SIG-M5 treated with dmso at 0.1 percent for 504 hours (cell line): ENCODE measurements at regions not wholly inside any gene's neighbourhood (a gene's known extent, or its start where the extent isn't known, plus 50 kb on each side); places are given as distances from the start of the nearest gene placed in this dataset.

Experiments used
- DNase-seq: peaks from one replicate; lab custom pipeline; 2025; ENCODE audit not compliant: unreplicated experiment; lab: John Stamatoyannopoulos, UW

DNA sequence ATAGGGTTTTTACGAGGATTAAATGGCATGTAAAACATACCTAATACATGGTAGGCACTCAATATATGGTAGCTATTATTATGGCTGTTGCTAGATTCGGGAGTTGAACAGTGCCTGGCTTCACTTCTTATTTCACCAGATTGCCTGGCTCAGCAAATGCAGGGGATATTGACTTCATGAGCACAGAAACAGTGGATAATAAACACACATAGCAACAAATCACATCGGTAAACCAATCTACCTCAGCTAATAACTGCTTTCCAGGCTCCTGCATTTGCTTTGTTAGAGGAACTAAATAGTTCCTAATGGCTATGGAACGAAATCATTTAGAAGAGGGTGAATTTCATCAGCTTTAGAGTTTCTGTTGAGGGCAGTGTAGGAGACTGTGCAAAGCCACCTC lies 105.2 kb upstream of the TMCC3 start:
- no peak for DNase-seq

DNA sequence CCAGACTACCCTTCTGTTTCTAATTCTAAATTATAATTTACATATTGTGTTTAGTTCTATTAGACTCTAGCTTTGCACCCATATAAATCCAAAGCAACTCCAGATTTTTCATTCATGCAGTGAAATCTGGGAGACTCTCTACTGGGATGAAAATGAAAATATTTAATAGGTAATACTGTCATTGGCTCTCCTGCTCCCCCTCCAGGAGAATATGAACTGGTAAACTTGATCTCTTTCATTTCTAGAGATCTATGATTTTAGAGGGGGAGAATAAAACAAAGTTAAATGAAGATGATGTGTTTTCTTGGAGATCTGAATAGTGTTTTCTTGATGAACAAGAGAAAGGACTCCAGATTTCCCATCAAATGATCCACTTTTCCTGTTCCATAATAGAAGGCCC lies 104.3 kb upstream of the TMCC3 start:
- no peak for DNase-seq

GRCh38 chr12:94753036-94753679 lies 102.8 kb upstream of the TMCC3 start:
- no peak for DNase-seq

- no peak for DNase-seq
Observed at GRCh38 chr12:94750864-94751263, 100.5 kb upstream of the TMCC3 start.

- no peak for DNase-seq
Observed at GRCh38 chr12:94749890-94750289, 99.5 kb upstream of the TMCC3 start.

GRCh38 chr12:94749455-94749854 lies 99.1 kb upstream of the TMCC3 start:
- no peak for DNase-seq

- no peak for DNase-seq
Observed at GRCh38 chr12:94748726-94749421, 98.5 kb upstream of the TMCC3 start.

- DNase-seq, result no peak
Observed at GRCh38 chr12:94745562-94745961, 95.2 kb upstream of the TMCC3 start.

- DNase-seq, result no peak
Observed at GRCh38 chr12:94743174-94743573, 92.8 kb upstream of the TMCC3 start.

- no peak for DNase-seq
Observed at GRCh38 chr12:94740601-94741362, 90.4 kb upstream of the TMCC3 start.

- no peak for DNase-seq
Observed at GRCh38 chr12:94736820-94737219, 86.5 kb upstream of the TMCC3 start.

DNA sequence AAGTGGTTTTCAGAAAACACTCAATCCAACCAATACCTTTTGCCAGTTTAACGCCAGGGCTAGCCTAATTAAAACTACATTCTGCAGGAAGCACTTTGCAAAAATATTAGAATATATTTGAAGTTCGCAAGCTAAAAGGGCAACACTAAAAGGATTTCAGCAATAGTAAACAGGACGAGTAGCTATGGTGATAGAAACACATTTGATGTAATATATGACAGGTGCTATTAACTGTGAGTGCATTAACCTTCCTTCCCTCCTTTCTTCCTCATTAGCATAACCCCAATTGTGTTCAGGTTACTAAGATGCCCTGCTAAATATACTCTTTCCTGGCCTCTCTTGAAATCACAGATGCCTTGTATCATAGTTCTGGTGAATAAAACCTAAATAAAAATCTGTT lies 85.6 kb upstream of the TMCC3 start:
- DNase-seq, result no peak

DNA sequence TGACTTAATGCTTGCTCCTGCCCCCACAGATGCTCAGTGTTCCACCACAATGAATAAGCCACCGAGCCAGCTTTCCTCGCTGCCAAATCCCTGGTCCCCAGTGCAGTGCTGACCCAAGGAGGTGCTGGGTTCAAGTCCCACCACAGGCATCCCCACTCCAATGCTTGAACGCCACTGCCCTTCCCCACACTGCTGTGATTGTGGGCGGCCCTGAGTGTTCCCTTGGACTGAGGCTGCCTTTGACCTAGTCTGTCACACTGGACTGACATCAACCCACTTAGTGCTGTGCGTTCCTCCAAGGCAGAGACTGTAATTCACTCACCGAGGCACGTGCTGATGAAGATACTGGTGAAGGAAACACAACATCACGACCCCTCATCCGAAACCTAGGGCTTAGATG lies 83.4 kb upstream of the TMCC3 start:
- DNase-seq, result no peak

GRCh38 chr12:94732367-94732990 lies 82.1 kb upstream of the TMCC3 start:
- no peak for DNase-seq

GRCh38 chr12:94731733-94732360 lies 81.5 kb upstream of the TMCC3 start:
- DNase-seq, result no peak

DNA sequence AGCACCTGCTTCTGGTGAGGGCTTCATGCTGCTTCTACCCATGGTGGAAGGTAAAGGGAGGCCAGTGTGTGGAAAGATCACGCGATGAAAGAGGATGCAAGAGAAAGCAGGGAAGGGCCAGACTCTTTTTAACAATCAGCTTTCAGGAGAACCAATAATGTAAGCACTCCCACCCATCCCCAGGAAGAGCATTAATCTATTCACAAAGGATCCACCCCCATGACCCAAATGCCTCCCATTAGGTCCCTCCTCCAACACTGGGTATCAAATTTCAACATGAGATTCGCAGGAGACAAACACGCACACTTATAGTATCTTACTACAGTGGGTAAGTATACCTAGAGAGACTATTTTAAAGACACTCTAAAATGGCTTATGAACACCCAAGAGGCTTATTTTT lies 80.5 kb upstream of the TMCC3 start:
- no peak for DNase-seq

DNA sequence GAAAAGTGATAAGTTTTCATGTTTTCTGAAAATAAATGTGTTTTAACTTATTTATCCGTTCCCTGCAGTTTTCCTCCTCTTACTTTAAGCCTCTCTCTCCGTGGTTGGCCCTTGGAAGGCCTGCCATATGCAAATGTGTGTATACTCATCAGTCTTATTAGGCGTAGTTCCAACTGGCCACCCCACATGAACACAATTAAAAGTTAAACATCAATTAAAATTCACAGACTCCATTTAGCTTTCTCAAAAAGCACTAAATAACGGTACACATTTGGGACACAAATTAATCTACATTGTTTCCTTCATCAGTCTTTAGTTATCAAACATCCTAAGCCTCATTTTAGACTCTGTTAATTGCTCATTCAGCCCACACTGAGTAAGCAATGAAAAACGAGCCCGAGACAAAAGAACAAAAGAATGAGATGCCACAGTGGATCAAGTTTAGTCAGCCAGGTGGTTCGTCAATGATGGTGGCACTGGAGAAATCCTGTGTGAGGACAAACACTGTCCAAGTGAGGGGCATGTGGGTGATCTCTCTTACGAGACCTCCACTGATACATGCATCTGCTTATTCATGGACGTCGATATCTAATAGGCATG lies 76.0 kb upstream of the TMCC3 start:
- no peak for DNase-seq

GRCh38 chr12:94725375-94726168 lies 75.2 kb upstream of the TMCC3 start:
- peak; percentile 48 for DNase-seq

GRCh38 chr12:94722664-94723063 lies 72.3 kb upstream of the TMCC3 start:
- DNase-seq, result no peak

- peak; percentile 25 for DNase-seq
Observed at GRCh38 chr12:94721173-94721572, 70.8 kb upstream of the TMCC3 start.
